ENCODE measurements at regions not wholly inside any gene's neighbourhood (a gene's known extent, or its start where the extent isn't known, plus 50 kb on each side); places are given as distances from the start of the nearest gene placed in this dataset.
"Not testable (repeated sequence)": the region's sequence is repeated elsewhere in the genome, so short reads cannot be mapped to it uniquely, and the experiment has no call there.

DNA sequence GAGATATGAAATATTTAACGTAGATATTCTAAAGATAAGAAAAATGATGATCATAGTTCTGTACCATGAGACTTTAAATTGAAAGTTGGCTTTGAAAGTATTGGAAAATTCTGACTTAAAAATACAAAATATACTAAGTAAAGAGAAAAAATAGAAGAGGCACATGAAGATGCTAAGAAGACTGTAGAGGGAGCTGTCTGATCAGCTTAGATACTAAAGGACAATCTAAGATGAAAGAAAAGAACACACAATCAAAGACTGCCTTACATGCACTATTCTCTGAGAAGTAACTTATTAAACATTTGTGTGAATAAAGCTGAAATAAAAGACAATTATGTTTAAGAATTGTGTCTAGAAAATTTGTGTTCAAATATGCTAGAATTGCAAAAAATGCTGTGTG, 55.1 kb downstream of the RBMXL2 start:
- ATAC-seq: peak; percentile 77
- DNase-seq (ENCODE audit: low spot score): no peak

DNA sequence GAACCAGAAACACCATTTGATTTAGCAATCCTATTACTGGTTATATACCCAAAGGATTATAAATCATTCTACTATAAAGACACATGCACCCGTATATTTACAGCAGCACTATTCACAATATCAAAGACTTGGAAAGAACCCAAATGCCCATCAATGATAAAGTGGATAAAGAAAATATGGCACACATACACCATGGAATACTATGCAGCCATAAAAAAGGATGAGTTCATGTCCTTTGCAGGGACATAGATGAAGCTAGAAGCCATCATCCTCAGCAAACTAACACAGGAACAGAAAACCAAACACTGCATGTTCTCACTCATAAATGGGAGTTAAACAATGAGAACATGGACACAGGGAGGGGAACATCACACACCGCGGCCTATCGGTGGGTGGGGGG, 61.3 kb downstream of the RBMXL2 start:
- not testable (repeated sequence) for DNase-seq (ENCODE audit: low spot score); ATAC-seq

DNA sequence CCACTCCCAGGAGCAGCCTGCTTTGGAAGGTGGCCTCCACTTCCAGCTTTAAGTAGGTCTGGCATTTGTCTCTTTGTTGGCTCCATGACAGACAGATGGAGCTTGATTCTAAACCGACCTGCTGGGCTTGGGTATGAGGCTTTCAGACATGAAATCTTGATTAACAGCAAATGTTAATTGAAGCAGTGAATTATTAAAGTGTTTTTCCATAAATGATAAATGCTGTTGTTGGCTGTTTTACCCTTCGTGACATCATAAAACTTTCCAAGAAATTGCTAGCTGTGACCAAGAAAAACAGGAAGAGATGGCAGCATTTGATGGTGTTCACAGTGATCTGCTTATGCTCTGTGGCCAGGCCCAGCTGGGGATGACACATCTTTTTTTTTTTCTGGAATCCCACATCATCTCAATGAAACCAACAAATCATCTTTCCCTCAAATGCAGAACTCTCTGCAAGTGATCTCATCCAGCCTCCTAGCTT, 66.1 kb downstream of the RBMXL2 start:
- no peak for ATAC-seq

DNA sequence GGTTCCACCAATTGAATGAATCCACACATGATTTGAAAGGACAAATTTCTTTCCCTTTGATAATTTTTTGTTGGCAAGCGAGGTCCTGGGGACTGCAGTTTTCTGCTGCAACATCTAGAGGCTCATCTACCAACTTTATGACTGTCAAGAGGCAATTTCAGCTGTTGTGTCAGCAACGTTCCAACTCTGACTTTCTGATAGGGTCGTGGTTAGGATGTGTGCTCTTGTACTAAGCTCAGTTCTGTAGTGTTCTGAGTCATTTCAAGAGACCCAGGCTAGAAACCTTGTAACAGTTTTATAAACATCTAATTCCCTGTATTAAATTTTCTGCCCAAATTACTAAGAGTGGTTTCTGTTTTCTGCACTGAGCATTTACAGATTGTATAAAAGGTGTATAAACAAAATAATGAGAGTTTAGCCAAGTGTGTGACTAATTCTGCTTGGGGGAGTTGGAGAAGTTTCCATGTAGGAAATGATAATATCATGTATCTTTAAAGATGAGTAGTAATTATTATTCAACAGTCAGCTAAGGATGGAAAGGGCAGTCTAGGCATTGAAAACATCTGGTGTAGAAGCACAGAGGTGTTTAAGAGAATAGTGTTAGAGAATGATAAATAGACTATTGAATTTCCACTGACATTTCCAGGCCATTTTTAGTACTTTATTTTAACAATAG, 72.2 kb downstream of the RBMXL2 start:
- DNase-seq (ENCODE audit: low spot score) (no peak), ATAC-seq (no peak)

More for the DNA sequence above, 66.1 kb downstream of the RBMXL2 start:
- no peak for DNase-seq (ENCODE audit: low spot score)

DNA sequence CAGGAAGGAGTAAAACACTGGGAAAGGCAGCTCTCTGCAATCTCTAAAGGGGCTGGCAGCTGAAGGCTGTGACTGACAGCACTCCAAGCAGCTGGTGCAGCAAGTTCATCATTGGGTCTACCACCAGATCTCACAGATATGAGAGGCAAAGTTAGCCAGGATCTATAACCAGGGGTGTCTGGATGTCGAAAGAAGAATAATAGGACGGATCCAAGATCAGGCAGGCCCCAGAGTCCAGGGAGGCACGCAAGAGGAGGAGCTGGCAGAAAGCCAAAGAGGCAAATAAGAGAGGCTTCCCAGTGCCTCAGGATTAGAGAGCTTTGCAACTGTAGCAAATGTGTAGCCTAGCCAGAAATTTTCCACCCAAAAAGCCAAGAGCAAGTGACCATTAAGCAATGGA, 77.1 kb downstream of the RBMXL2 start:
- no peak for ATAC-seq
- DNase-seq (ENCODE audit: low spot score): no peak

DNA sequence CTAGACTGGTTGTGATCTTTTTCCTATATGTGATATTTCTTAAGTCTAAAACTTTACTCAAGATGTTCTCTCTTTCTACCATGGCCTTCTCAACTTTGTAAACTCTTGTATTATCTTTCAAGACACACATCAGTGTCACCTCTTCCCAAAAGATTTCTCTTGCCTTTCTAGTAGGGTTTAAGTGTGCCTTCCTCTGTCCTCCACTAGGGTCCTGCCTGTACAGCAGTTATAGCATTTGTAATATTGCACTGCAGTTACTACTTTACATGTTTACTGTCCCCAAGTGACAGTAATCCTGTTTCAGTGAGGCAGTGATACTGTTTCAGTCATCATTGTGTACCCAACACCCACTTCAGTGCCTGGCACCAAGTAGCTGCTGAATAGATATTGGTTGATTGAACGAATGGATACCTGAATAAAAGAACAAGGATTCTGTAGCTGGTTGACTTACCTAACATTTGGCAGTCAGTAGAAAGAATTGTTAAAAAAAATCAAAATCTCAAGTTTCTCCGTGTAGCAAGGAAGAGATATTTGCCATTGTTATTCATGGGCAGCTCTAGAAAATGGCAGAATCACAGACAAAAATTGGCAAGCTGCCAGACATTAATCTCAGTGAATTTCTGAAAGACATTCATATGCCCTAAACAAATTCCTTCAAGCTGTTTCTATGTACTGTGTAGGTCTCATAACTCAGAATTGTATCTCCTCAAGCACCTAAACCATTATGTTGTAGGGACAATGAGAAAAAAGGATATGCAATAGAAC, 79.4 kb downstream of the RBMXL2 start:
- DNase-seq (ENCODE audit: low spot score) (no peak), ATAC-seq (no peak)

DNA sequence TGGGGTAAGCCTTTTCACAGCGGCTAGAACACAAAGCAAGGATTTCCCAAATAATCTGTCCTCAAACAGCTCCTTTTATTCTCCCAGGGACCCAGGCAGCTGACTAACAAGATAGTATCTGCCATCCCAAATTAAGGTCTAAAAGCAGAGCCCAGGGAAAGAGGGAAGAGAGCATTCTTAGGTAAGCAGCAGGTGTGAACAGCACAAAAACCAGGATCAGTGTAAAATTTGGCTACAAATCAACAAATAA, 79.9 kb downstream of the RBMXL2 start:
- no peak for DNase-seq (ENCODE audit: low spot score)

DNA sequence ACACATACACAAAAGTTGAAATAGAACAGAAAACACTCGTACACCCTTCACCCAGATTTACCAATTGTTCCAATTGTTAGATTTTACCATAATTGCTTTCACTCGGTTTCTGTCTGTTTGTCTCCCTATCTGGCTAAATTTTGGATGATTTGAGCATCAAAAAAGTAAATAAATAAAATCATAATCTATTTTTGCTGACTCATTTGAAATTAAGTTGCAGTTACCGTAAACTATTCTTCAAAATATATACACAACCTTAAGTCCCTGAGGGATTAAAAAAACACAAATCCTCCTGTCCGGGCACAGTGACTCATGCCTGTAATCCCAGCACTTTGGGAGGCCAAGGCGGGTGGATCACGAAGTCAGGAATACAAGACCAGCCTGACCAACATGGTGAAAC, 81.3 kb upstream of the SYT9 start:
- ATAC-seq (no peak), DNase-seq (ENCODE audit: low spot score) (no peak)

More for the DNA sequence above, 79.9 kb downstream of the RBMXL2 start:
- ATAC-seq: no peak

DNA sequence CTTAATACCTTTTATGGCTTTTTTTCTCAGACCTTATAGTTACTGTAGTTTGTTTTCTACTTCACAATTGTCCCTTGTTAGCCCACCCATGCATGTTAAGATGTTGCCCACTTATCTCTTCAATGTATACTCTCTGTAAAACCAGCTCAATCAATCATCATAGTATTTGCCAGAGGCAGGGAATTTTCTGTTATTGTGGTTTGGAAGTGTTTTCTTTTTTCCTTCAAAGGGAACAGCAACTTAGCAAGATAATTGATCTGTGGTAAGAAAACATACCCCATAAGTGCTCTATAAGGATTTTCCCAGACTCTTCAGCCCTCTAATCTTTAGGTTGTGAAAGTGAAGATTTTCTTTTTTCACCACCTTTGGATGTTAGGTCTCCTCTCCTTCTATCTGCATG, 76.7 kb upstream of the SYT9 start:
- ATAC-seq: no peak

DNA sequence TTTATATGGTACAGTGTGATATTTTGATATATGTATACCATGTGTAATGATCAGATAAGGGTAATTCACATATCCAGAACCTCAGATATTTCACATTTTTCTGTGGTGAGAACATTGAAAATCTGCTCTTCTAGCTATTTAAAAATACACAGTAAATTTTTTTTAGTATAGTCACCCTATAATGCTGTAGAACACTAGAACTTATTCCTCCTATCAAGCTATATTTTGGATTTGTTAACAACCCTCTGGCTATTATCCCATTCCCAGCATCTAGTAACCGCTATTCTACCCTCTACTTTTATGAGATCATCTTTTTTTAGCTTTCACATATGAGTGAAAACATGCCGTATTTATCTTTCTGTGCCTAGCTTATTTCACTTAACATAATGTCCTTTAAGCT, 65.5 kb upstream of the SYT9 start:
- ATAC-seq: no peak
- DNase-seq (ENCODE audit: low spot score): no peak

More for the DNA sequence above, 76.7 kb upstream of the SYT9 start:
- no peak for DNase-seq (ENCODE audit: low spot score)

DNA sequence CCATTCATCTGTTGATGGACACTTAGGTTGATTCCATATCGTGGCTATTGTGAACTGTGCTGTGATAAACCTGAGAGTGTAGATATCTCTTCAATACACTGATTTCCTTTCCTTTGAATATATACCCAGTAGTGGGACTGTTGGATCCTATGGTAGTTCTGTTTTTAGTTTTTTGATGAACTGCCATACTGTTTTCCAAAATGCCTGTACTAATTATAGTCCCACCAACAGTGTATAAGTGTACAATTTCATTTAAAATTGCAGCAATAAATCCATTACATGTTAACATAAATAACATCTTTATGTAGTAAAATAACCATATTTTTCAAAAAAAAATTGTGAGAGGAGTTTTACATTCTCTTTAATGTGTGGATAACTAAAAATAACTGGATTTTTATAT, 65.0 kb upstream of the SYT9 start:
- no peak for ATAC-seq
- DNase-seq (ENCODE audit: low spot score): no peak

DNA sequence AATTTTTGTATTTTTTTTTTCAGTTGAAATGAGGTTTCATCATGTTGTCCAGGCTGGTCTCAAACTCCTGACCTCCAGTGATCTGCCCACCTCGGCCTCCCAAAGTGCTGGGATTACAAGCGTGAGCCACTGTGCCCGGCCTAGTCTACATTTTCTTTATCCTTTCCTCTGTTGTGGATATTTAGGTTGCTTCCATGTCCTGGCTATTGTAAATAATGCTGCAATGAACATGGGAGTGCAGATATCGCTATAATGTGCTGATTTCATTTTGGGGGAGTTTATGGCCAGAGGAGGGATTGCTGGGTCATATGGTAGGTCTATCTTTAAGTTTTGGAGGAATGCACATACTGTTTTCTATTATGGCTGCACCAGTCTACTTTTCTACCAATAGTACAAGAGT, 58.9 kb upstream of the SYT9 start:
- ATAC-seq; DNase-seq (ENCODE audit: low spot score): not testable (repeated sequence)

DNA sequence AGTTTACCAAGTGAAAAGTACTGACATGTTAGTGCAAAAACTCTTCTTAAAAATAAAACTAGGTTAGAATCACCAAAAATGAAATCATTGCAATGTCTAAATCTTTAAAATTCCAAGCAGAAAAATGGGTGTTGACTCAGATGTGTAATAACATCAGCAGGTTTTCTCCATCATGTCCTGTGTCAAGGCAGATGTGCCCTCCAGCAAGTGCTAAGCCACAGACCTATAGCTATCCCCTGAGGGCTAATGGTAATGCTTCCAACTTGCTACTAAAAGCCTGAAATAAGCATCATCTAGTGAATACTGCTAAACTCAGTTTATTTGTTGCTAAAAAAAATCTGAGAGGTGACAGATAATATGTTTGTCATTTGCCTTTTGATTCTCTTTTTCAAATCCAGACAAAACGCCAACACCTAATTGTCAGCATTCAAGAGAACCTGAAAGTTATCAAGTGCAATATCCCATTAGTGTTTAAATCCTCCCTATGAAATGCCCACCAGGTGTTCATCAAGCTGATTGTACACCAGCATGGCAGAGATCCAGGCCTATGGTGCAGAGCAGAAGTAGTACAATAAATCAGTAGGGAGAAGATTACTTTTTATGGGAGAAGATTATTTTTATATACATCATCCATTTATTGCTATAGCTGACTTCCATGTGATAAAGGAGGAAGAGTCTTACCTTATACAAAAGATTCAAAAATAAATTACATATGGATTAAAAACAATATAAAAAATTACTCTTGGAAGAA, 55.1 kb upstream of the SYT9 start:
- ATAC-seq: no peak
- no peak for DNase-seq (ENCODE audit: low spot score)

DNA sequence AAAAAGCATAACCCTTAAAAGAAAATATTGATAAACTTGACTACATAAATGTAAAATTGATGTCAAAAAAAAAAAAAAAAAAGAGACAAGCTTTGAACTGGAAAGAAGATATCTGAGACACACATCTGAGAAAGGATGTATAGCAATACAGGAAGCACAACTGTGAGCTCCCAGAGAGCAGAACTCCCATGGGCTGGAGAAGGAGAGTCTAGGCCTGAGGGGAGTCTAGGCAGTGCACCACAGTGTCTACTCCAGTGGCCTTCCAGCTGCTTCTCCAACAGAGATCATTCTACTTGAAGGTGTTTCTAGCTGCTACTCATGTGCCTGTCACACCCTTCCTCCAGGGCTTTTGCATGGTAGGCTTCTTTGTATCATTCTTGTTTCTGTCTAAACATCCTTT, 54.2 kb upstream of the SYT9 start:
- ATAC-seq (no peak), DNase-seq (ENCODE audit: low spot score) (no peak)

All from left lobe of liver (tissue), 2 donors.